ENCODE measurements at regions not wholly inside any gene's neighbourhood (a gene's known extent, or its start where the extent isn't known, plus 50 kb on each side); places are given as distances from the start of the nearest gene placed in this dataset.

DNA sequence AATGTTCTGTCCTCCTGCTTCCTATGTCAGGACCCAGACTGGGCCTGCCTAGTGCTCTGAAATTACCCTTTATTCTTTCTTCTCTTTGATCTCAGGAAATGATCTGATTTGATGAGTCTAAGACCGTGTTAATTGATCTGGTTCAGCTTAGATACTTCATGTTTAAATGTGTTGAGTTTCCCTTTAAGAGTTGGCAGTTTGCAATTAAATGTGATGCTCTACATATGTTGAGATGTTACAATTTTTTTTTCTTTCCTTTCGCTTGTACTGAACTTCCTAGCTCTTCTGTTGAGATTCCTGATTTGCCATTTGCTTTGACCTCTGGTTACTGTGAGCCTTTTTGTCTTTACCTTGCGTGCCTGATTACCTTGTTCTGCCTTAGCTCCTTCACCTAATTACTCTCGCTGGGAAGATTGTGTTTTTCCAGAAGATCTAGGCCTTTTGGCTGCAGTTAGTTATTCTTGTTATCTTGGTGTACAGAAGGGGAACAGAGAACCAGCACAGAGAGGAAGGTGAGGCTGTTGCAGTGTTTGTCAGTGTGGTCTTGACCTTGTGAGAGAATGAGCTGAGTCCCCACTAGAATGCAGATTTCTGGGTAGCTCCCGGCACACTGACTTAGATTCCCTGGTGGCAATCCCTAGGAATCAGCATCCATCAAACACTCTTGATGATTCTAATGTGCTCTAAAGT lies 203.6 kb downstream of the EDEM1 start:
- H3K4me3 ChIP-seq (ENCODE audit: low read length), result no peak overlapping the region
- no peak overlapping the region for H3K27ac ChIP-seq (ENCODE audit: low read length)
- 59% methylated on average over 5 of the region's 5 CpGs for WGBS
- no peak for DNase-seq
- ATAC-seq, result no peak
- no peaks in the 10 kb centered on the region for H3K4me1 ChIP-seq (ENCODE audit: control insufficient read depth, insufficient read depth, low read length)
- H3K27me3 ChIP-seq (ENCODE audit: control insufficient read depth, insufficient read depth), result no peaks in the 10 kb centered on the region
- no peaks in the 10 kb centered on the region for H3K9me3 ChIP-seq (ENCODE audit: control insufficient read depth, low read length)
- intact Hi-C loops (cut with DNase I), result no loop called here

DNA sequence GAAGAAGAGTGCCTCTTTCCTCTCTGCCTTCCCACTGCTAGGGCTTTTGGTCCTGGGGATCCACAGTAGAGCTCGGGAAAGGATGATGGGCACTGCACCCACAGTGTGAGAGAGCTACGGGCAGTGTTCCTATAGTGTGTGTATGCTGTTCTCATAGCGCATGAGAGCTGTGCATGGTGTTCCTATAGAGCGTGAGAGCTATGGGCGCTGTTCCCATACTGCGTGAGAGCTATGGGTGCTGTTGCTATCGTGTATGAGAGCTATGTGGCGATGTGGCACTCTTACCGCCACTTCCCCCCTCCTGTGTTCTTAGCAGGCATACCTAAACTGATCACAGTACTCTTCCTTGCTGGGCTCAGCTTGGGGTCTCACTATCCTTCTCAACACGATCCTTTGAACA lies 213.5 kb downstream of the EDEM1 start:
- H3K4me1 ChIP-seq (ENCODE audit: control insufficient read depth, insufficient read depth, low read length), result no peaks in the 10 kb centered on the region
- no peak overlapping the region for H3K27ac ChIP-seq (ENCODE audit: low read length)
- intact Hi-C loops (cut with DNase I), result no loop called here
- no peaks in the 10 kb centered on the region for H3K27me3 ChIP-seq (ENCODE audit: control insufficient read depth, insufficient read depth)
- ATAC-seq (no peak), DNase-seq (no peak)
- no peak overlapping the region for H3K4me3 ChIP-seq (ENCODE audit: low read length)
- 82% methylated on average over 10 of the region's 10 CpGs for WGBS
- H3K9me3 ChIP-seq (ENCODE audit: control insufficient read depth, low read length), result no peaks in the 10 kb centered on the region

DNA sequence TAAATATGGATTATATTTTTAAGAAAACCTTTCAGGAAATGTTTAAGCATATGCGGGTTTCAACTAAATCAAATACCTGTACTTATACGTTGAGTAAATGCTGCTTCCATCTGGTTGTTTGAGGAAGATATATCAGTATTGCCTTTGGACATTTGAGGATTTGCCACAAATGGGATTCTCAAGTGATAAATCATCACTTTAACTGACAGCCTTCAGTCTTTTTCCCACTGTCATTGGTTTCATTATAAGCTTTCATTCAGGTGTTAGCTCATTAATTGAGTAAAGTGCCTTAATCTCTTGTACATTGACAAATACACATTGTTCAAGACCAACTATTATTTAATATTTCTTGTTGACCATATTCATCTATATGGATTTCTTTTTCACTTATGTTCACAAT lies 217.2 kb downstream of the EDEM1 start:
- DNase-seq (no peak), ATAC-seq (no peak)
- intact Hi-C loops (cut with DNase I), result no loop called here
- Histone ChIP-seq H3K4me3 (ENCODE audit: low read length) (no peak overlapping the region), H3K27ac (ENCODE audit: low read length) (no peak overlapping the region), H3K4me1 (ENCODE audit: control insufficient read depth, insufficient read depth, low read length) (no peaks in the 10 kb centered on the region), H3K27me3 (ENCODE audit: control insufficient read depth, insufficient read depth) (no peaks in the 10 kb centered on the region), H3K9me3 (ENCODE audit: control insufficient read depth, low read length) (no peaks in the 10 kb centered on the region)
- 90% methylated on average over 2 of the region's 2 CpGs for WGBS

DNA sequence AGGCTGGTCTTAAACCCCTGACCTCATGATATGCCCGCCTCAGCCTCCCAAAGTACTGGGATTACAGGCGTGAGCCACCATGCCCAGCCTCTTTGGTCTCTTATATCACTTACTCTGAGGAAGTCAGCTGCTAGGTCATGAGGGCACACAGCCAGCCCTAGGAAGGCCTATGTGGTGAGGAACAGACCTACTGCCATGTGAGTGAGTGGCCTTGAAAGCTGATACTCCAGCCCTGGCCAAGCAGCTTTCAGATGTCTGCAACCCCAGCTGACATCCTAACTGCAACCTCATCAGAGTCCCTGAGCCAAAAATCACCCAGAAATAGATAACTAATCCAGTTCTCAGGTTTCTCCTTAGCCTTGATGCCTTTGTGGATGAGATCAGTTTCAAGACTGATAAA lies 224.3 kb downstream of the EDEM1 start:
- H3K4me3 ChIP-seq (ENCODE audit: low read length), result no peak overlapping the region
- intact Hi-C loops (cut with DNase I), result no loop called here
- 85% methylated on average over 2 of the region's 2 CpGs for WGBS
- DNase-seq, result no peak
- ATAC-seq, result no peak
- no peaks in the 10 kb centered on the region for H3K27me3 ChIP-seq (ENCODE audit: control insufficient read depth, insufficient read depth)
- no peaks in the 10 kb centered on the region for H3K4me1 ChIP-seq (ENCODE audit: control insufficient read depth, insufficient read depth, low read length)
- no peaks in the 10 kb centered on the region for H3K9me3 ChIP-seq (ENCODE audit: control insufficient read depth, low read length)
- H3K27ac ChIP-seq (ENCODE audit: low read length), result no peak overlapping the region

DNA sequence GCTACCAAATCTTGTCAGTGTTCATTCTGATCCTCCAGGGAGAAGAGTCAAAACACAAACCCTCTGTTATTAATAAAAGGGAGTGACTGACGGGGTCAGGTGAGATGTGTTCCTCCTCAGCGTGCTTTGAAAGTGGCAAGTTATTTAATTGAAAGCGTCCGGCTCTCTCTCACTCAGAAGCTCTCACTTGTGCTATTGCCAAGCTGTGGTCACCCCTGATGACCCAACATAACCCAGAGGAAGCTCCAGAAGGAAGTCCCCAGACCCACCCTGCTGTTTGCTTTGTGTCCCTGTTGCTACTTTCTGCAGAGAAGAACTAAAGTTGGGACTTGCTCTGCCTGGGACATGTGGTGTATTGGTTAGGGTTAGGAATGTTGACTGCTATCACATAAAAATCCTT lies 235.6 kb downstream of the EDEM1 start:
- no peaks in the 10 kb centered on the region for H3K27me3 ChIP-seq (ENCODE audit: control insufficient read depth, insufficient read depth)
- DNase-seq (peak in 2 of 3 donors; percentile 19 to 54), ATAC-seq (peak; percentile 49 to 51)
- no peak overlapping the region for H3K27ac ChIP-seq (ENCODE audit: low read length)
- intact Hi-C loops (cut with DNase I), result no loop called here
- WGBS, result 18% methylated on average over 4 of the region's 4 CpGs
- H3K4me3 ChIP-seq (ENCODE audit: low read length), result no peak overlapping the region
- H3K9me3 ChIP-seq (ENCODE audit: control insufficient read depth, low read length), result no peaks in the 10 kb centered on the region
- no peaks in the 10 kb centered on the region for H3K4me1 ChIP-seq (ENCODE audit: control insufficient read depth, insufficient read depth, low read length)

DNA sequence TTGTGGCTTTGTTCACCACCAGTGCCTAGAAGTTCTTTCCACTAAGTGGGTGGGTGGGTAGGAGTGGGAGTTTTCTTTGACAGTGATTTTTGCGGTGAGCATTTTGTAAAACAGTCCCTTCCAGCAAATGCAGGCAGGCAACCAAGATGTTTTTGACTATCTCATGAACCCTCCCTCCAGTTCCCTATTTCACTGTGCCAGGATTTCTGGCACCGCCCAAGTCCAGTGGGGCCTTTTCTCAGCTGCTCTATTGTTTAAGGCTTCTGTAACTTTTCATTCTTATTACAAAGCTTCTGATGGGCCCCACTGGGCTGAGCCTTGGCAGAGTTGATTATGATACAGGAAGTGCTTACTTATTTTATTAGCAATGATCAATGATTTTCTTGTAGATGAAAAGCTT lies 236.0 kb downstream of the EDEM1 start:
- DNase-seq (peak; percentile 15 to 58 (median 53)), ATAC-seq (peak; percentile 61 to 67)
- H3K27me3 ChIP-seq (ENCODE audit: control insufficient read depth, insufficient read depth), result no peaks in the 10 kb centered on the region
- H3K4me3 ChIP-seq (ENCODE audit: low read length), result no peak overlapping the region
- no peaks in the 10 kb centered on the region for H3K4me1 ChIP-seq (ENCODE audit: control insufficient read depth, insufficient read depth, low read length)
- WGBS, result 43% methylated on average over 2 of the region's 2 CpGs
- H3K27ac ChIP-seq (ENCODE audit: low read length), result no peak overlapping the region
- H3K9me3 ChIP-seq (ENCODE audit: control insufficient read depth, low read length), result no peaks in the 10 kb centered on the region
- intact Hi-C loops (cut with DNase I), result no loop called here

DNA sequence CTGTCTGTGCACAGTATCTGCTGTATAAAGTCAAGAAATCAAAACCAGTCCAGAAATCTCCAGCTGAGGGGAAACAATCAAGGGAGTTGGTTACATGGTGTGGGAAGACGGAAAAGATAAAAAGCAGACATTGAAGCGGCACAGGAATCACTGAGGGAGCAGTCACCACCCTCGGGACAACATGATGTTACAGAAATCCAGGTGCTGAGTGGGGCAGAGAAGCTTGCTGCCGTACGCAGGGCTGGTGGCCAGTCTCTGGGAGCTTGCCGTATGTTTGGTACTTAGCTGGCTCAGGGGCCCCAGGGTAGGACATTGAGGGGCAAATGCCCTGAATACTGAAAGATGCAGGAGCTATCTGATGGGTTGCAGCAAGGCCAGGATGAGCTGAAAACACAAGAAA lies 237.9 kb downstream of the EDEM1 start:
- ATAC-seq, result no peak
- Histone ChIP-seq H3K27ac (ENCODE audit: low read length) (no peak overlapping the region), H3K9me3 (ENCODE audit: control insufficient read depth, low read length) (no peaks in the 10 kb centered on the region), H3K27me3 (ENCODE audit: control insufficient read depth, insufficient read depth) (no peaks in the 10 kb centered on the region), H3K4me3 (ENCODE audit: low read length) (no peak overlapping the region), H3K4me1 (ENCODE audit: control insufficient read depth, insufficient read depth, low read length) (no peaks in the 10 kb centered on the region)
- DNase-seq, result no peak
- WGBS, result 69% methylated on average over 6 of the region's 6 CpGs
- intact Hi-C loops (cut with DNase I), result no loop called here

DNA sequence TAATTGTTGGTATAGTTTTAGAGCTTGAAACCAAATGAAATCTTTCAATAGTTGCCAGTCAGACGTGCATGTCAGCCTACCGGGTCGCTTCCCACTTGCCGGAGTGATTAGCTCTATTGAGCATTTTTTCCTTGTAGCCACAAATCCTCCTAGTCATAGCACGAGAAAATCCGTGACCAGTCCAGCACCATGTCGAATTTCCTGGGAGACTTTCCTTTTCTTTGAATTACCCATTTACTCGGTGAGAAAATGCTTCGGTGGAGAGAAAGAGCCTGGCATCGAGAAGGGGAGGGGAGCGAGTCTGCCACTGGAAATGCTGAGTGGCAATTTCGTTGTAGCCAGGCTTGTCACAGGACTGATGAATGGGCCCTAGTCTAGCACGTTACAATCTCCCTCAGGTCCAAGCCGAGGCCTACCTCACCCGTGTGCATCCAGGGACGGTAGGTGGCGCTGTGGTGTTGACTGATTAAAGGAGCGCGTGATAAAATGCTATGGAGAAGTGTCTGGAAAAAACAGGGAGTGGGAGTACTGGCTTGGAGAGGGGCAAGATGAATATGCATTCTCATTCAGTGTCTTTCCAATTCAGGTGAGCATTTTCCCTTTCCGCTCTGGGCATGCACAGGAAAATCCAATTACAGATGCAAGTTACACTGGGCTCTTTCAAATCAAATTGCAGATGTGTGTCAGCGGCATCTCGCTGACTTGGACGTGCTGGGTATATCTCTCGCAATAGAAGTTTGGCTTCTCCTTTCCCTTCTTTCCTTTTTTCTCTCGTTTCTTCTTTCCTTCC lies 238.8 kb downstream of the EDEM1 start:
- WGBS, result 39% methylated on average over 25 of the region's 25 CpGs
- peak; percentile 77 to 84 for ATAC-seq
- intact Hi-C loops (cut with DNase I), result no loop called here

DNA sequence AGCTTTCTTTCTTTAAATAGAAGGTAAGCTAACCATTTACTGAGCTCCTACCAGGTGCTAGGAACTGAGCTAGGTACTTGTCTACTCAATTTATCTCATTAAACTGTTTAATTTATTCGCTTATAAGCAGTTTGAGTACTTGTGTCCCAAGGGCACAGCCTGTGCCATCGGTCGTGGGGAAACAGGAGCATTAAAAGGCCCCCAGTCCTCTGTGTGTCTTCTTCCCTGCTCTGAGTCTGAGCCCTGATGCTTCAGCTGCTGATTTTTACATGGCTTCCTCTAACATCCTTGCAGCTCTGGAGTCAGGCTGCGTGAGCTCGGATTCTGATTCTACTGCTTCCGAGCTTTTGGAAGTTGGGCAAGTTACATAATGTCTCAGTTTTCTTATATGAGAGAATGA lies 239.5 kb downstream of the EDEM1 start:
- ATAC-seq (no peak), DNase-seq (no peak)
- Histone ChIP-seq H3K4me3 (ENCODE audit: low read length) (no peak overlapping the region), H3K27me3 (ENCODE audit: control insufficient read depth, insufficient read depth) (no peaks in the 10 kb centered on the region), H3K27ac (ENCODE audit: low read length) (no peak overlapping the region), H3K4me1 (ENCODE audit: control insufficient read depth, insufficient read depth, low read length) (no peaks in the 10 kb centered on the region), H3K9me3 (ENCODE audit: control insufficient read depth, low read length) (no peaks in the 10 kb centered on the region)
- intact Hi-C loops (cut with DNase I), result no loop called here
- 86% methylated on average over 6 of the region's 6 CpGs for WGBS

More for the DNA sequence above, 238.8 kb downstream of the EDEM1 start:
- no peak overlapping the region for H3K27ac ChIP-seq (ENCODE audit: low read length)
- H3K9me3 ChIP-seq (ENCODE audit: control insufficient read depth, low read length), result no peaks in the 10 kb centered on the region
- no peak overlapping the region for H3K4me3 ChIP-seq (ENCODE audit: low read length)
- no peaks in the 10 kb centered on the region for H3K4me1 ChIP-seq (ENCODE audit: control insufficient read depth, insufficient read depth, low read length)
- no peaks in the 10 kb centered on the region for H3K27me3 ChIP-seq (ENCODE audit: control insufficient read depth, insufficient read depth)
- peak; percentile 75 to 92 (median 85) for DNase-seq

DNA sequence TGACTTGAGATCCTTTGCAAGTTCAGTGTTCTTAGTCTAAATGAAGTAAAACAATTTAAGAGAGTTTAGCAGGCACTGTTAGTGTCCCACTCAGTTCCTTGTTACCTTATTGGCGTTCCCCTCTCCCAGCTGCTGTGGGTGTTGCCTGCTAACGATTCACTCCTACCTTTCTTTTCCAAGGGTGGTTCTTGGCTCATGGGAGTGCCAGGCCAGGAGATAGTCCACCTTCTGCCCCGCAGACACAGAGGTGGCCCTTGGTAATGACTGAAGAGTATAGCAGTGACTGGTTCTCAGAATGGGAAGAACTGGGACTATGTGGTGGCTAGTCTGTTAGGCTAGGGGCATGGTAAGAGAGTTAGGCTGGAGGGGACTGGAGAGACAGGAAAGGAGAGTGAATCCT lies 240.4 kb downstream of the EDEM1 start:
- WGBS, result 85% methylated on average over 3 of the region's 3 CpGs
- Histone ChIP-seq H3K4me3 (ENCODE audit: low read length) (no peak overlapping the region), H3K27ac (ENCODE audit: low read length) (no peak overlapping the region), H3K4me1 (ENCODE audit: control insufficient read depth, insufficient read depth, low read length) (no peaks in the 10 kb centered on the region), H3K27me3 (ENCODE audit: control insufficient read depth, insufficient read depth) (no peaks in the 10 kb centered on the region), H3K9me3 (ENCODE audit: control insufficient read depth, low read length) (no peaks in the 10 kb centered on the region)
- intact Hi-C loops (cut with DNase I), result no loop called here
- ATAC-seq (no peak), DNase-seq (no peak)

DNA sequence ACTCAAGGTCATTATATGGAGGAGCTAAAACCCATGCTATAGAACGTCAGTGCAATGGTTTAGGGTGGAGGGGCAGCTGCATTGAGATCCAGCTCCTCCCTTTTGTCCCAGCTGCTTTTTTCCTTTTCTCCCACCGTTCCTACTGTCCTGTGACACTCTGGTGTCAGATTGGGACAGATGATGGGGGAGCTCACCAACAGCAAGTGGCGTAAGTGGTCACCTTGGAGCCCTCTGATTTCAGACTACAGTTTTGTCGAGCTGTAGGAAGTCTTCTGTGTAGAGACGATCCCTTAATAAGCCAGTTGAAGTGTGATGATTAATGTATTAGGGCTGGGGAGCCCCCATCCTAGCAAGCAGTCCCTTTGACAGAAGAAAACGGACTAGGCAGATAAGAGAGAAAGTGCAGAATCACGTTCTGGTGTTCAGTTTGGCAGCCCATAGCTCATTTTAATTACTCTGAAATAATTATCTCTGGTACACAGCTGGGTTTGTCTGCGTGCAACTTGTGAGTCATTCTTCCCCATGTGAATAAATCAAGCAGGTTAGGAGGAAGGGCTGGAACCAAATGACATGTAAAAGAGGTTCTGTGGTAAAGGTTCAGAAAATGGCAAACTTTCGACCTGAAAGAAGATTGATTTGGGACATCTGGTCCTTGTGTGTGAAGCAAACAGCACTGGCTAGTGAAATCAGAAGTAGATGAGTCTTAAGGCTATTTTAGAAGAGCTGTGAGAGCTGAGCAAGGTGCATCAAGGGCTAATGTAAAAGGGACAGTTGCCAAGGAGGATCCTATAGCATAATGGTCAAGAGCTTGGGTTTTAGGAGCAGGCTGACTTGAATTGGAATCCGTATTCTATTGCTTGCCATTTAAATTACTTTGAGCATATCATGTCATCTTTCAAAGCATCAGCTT lies 241.4 kb downstream of the EDEM1 start:
- WGBS, result 32% methylated on average over 10 of the region's 10 CpGs
- Histone ChIP-seq H3K4me1 (ENCODE audit: control insufficient read depth, insufficient read depth, low read length) (no peaks in the 10 kb centered on the region), H3K27me3 (ENCODE audit: control insufficient read depth, insufficient read depth) (no peaks in the 10 kb centered on the region), H3K4me3 (ENCODE audit: low read length) (no peak overlapping the region), H3K27ac (ENCODE audit: low read length) (no peak overlapping the region), H3K9me3 (ENCODE audit: control insufficient read depth, low read length) (no peaks in the 10 kb centered on the region)
- ATAC-seq (no peak), DNase-seq (no peak)
- intact Hi-C loops (cut with DNase I), result no loop called here

All from right cardiac atrium (tissue), 5 donors.